GM19452 (cell line): ENCODE measurements at regions not wholly inside any gene's neighbourhood (a gene's known extent, or its start where the extent isn't known, plus 50 kb on each side); places are given as distances from the start of the nearest gene placed in this dataset.
"Not testable (repeated sequence)": the region's sequence is repeated elsewhere in the genome, so short reads cannot be mapped to it uniquely, and the experiment has no call there.

Source experiments
- ATAC-seq: cut with Tn5 transposase; IDR thresholded peaks from one replicate; pipeline ENCODE4 v1.9.1; 2021; ENCODE audit not compliant: unreplicated experiment

DNA sequence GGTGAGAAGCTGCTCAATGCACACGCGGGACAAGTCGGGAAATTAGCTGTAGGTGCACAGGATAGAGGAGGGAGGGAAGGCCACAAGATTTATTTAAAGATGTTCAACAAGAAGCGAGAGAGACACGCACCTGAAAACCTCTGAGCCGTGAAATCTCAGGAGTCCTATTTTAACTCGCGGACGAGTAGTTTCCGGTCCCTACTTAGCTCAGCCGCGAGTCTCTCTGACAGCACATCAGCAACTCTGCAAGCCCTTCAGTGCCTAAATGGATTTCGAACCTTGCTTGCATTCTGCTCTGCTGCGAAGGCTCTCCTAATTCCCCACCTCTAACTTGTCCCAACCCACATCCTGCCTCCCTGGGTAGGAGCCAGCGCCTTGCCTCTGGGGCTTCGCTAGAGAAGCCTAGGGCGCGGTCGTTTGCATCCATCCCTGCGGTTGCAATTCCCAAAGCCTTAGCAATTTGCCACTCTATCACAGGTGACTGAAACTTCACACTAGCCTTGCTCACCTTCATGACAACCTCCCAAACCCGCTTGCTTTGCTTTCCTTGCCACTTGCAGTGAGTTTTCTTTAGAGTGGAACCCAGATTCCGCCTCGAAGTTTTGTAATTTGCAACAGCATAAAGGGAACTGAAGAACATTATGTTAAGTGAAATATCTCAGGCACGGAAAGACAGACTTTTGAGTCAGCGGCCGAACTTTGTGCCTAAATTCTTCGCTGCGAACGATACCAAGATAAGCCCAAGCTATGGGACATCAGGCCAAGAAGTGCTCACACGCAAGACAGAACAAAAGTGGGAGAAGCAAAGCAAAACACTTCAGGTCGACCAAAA is 202.8 kb downstream of the KDM5D start:
- ATAC-seq, result peak; percentile 93

DNA sequence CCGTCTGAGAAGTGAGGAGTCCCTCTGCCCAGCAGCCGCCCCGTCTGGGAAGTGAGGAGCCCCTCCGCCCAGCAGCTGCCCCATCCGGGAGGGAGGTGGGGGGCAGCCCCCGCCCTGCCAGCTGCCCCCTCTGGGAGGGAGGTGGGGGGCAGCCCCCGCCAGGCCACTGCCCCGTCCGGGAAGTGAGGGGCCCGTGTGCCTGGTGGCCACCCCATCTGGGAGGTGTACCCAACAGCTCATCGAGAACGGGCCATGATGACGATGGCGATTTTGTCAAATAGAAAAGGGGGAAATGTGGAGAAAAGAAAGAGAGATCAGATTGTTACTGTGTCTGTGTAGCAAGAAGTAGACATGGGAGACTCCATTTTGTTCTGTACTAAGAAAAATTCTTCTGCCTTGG is 208.8 kb downstream of the KDM5D start:
- ATAC-seq, result not testable (repeated sequence)

DNA sequence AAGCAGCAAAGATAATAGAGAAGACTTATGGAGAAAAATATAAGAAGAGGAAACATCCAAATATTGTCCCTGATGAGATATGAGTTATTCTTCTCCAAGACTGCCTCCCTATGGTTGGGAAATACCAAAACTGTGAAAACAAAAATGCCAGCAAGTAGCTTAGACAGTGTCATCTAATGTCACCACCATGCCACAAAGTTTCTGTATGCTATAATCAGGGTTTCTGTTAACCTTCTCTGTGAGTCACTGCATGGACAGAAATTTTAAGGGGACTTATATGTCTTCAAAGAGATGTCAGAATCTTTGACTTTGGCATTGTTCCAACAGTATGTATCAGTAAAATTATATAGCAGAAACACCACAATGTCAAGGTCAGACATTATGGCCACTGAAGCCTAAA is 222.6 kb downstream of the KDM5D start:
- no peak for ATAC-seq

- no peak for ATAC-seq
Measured at GRCh38 chrY:19503092-19503449, 241.5 kb downstream of the KDM5D start.

DNA sequence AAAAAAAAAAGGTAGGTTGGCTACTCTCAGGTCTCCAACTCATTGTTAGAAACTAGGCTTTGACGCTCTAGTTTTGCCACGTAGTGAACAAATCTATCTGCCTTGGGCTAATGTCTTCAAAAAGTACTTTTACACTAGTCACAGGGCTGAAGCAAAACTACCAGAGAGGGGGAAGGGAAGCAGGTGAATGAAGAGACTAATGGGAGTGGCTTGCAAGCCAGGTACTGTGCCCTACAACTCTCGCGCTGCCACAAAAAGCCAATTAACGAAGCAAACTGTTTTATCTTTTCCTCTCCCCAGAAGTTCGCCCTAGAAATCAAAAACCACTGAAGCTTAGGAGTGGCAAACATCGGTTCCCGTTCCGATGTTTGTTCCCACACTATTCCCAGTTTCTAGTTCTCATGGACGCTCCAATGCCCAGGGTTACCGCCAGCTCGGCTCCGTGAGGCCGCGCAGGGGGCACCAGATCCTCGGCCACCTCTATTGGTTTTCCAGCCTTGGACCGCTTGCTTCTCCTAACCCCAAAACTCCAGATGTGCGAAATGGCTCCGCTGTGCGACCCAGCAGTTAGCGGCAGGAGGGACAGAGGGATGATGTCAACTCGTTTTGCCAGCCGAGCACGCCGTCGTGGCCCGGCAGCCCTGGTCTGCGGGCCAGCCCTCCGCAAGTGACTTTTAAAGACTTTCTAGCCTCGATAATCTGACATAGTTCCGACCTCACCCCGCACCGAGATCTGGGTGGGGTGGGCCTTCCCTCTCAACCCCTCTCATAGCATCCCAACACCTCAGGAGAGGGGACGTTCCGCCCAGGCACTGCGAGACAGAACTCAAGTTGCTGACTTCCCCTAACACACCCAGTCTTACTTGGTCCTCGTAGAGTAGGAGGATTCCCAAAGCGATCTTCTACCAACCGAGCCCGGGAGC is 242.1 kb downstream of the KDM5D start:
- no peak for ATAC-seq

- ATAC-seq, result peak; percentile 58
Measured at GRCh38 chrY:19498556-19498955, 246.0 kb downstream of the KDM5D start.

- ATAC-seq, result no peak
Measured at GRCh38 chrY:19487494-19487893, 257.0 kb downstream of the KDM5D start.

GRCh38 chrY:19484997-19485396 is 259.5 kb downstream of the KDM5D start:
- no peak for ATAC-seq

GRCh38 chrY:19479141-19479540 is 265.4 kb downstream of the KDM5D start:
- ATAC-seq, result no peak

DNA sequence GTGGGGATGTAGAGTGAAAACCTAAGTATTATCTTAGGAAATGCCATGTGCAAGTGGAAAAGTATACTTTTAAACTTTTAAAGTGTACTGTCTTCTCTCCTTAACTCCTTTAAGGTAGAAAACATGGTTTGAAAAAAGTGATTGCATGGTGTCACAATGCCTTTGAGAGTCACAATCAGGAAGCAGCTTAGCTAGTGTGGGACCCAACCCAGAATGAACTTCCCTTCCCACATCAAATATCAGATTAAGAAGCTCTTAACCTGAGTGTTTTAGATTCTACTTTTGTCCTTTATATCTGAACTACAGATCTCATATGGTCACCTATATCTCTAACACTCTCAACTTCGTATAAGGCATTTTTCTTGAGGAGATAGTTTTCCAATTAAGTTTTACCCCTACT is 266.6 kb downstream of the KDM5D start:
- no peak for ATAC-seq

DNA sequence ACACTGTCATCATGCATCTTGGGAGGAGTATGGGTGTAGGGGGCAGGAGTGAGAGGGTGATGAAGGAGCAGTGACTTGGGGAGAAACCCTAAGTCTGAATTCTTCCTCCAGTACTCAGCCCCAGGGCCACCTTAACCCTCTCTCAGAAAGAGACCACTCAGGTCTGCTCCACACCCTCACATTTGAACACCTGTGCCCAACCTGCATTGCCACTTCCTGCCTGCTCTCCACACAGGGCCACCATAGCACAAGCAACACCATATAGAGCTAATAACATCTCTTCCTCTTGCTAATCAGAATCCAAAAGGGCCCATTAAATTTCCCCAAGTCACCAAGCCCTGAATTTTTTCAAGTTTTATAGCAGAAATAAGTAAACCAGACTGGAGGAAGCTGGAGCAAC is 278.7 kb downstream of the KDM5D start:
- no peak for ATAC-seq

GRCh38 chrY:19456855-19457448 is 287.6 kb downstream of the KDM5D start:
- no peak for ATAC-seq

DNA sequence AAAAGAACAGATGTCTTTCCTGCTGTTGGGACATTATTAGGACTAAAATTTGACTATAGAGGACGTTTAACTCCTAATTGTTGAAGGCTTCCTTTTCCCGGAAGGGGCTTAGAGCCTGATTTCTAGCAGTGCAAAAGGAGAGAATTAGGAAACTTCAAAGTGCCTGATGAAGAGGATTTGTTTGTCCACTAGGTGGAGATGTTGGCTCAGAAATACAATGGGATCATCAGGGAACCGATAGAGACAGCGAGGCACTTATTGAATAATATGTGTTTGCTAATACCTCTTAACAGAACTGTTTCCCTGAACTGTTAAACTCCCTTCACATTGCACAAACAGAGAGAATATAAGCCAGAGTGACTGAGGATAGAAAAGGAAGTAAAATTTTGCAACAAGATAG is 311.5 kb downstream of the KDM5D start:
- ATAC-seq, result peak; percentile 72

DNA sequence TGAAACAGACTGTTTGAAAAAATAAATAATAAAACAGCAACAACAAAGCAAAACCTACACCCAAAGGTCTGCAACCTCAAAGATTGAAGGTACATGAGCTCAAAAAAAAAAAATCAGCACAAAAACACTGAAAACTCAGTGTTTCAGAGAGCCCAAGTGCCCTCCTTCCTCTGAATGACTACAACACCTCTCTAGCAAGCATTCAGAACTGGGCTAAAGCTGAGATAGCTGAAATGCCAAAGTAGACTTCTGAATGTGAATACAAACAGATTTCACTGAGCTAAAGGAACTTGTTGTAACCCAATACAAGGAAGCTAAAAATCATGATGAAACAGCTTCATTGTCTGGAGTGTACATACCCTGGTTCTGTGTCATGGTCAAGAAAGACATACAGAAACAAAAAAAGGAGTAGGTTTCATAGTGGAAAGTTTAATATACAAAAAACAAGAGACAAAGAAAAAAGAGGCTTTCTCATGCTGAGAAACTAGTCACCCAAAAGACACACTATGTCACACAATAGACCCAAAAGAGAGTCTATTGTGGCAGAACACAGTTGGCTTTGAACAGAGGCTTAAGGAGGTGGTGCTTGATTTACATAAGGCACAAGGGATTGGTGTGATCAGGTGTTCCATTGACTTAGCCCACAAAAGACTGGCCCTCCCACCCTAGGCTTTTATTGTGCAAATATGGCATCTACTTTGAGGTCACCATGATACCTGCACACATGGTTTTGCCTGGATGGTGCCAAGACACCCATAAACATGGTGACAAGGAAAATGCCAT is 316.6 kb downstream of the KDM5D start:
- no peak for ATAC-seq

DNA sequence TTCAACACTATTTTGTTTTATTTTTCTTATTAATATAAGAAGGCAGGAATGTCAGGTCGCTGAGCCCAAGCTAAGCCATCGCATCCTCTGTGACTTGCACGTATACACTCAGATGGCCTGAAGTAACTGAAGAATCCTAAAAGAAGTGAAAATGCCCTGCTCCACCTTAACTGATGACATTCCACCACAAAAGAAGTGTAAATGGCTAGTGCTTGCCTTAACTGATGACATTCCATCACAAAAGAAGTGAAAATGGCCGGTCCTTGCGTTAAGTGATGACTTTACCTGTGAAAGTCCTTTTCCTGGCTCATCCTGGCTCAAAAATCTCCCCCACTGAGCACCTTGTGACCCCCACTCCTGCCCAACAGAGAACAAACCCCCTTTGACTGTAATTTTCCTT is 317.3 kb downstream of the KDM5D start:
- ATAC-seq, result not testable (repeated sequence)

DNA sequence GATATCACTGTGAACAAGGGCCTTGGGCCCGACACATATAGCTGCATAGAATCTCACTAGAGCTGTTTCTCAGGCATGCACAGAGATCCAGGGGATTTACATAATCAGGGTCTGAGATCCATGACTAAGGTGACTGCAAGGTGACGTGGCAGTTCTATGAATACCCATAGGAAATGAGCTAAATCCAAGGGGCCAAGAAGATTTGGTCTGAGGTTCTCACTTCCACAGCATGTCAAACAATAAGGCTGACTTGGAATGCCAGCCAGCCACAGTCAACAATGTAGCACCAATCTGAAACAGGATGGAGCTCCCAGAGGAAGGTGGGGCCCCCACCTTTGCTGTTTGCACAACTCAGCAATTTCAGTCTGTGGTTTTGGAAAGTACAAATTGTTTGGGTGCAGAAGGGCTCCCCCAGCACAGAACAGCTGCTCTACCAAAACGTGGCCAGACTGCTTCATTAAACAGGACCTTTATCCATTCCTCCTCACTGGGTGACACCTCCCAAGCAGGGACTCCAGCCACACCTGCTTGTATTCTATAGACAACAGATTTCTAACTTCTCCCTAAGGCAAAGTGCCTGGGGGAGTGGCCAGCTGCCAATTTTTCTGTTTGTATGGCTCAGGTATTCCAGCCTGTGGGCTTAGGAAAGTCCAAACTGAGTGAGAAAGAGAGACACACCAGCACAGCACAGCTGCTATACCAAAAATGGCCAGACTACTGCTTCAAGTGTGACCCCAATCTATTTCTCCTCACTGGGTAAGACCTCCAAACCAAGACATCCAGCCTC is 333.4 kb downstream of the KDM5D start:
- ATAC-seq, result no peak

DNA sequence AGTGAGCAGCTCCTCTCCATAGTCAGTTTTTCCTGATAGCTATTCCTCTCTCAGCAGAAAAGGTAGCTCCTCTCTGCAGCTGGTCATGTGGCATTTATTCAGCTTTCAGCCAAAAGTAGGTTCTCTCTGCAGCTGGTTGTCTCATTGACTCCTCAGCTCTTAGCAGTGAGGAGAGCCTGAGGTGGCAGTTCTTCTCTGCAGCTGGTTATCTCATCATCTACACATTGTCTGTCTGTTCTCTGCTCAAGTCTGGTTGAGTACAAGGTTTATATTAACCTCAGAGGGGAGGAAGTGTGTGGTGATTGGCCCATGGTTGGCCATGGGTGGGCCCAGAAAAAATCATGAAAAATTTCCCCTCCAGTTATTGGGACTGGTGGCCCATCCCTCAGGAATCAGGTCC is 338.3 kb downstream of the KDM5D start:
- ATAC-seq, result no peak

DNA sequence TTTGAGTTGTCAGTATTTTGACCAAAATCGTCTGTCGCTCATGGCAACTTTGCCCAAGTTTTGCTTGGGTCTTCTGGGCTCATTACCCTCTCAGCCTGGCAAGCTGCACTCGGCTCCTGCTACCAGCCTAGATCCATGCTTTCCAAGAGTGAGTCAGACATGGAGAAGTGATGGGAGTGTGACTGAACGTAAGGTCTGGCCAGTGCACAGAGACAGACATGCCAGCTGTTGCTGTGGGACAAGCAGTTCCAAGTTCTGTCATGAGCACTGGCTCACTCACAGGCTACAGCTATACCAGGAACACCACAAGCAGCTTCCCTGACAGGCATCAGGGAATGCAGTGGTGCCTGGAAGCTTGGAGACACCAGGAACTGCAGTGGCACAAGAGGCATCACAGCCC is 338.9 kb downstream of the KDM5D start:
- no peak for ATAC-seq

- ATAC-seq, result no peak
Measured at GRCh38 chrY:19392876-19393275, 351.6 kb downstream of the KDM5D start.

DNA sequence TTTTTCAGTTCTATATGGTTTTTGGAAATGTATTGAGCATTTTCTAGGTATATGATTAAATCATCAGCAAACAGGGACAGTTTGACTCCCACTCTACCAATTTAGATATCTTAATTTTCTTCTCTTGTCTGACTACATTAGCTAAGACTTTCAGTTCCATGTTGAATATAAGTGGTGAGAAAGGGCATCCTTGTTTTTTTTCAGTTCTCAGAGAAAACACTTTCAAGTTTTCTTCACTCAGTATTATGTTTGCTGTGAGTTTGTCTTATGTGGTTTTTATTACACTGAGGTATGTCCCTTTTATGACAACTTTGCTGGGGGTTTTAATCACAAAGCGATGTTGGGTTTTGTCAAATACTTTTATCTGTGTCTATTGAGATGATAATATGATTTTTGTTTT is 352.6 kb downstream of the KDM5D start:
- no peak for ATAC-seq
